NCI-H2081 (cell line): ENCODE measurements at regions not wholly inside any gene's neighbourhood (a gene's known extent, or its start where the extent isn't known, plus 50 kb on each side); places are given as distances from the start of the nearest gene placed in this dataset.
A peak's percentile ranks its signal among the peaks of the same experiment; 100 is the strongest.

Experiments
- DNase-seq, 2 experiments: peaks; one replicate each; lab custom pipeline; 2025; lab: John Stamatoyannopoulos, UW

- no peak for DNase-seq
Measured at GRCh38 chr11:91866642-91867041, 358.0 kb upstream of the FAT3 start.

- no peak for DNase-seq
Measured at GRCh38 chr11:91860661-91861060, 364.0 kb upstream of the FAT3 start.

GRCh38 chr11:91859666-91860065 is 365.0 kb upstream of the FAT3 start:
- no peak for DNase-seq

- DNase-seq, result no peak
Measured at GRCh38 chr11:91857179-91857578, 367.4 kb upstream of the FAT3 start.

GRCh38 chr11:91854780-91855179 is 369.8 kb upstream of the FAT3 start:
- DNase-seq, result no peak

GRCh38 chr11:91854171-91854570 is 370.4 kb upstream of the FAT3 start:
- DNase-seq, result no peak

GRCh38 chr11:91851908-91852307 is 372.7 kb upstream of the FAT3 start:
- no peak for DNase-seq

GRCh38 chr11:91850533-91851275 is 373.9 kb upstream of the FAT3 start:
- DNase-seq, result no peak

- DNase-seq, result no peak
Measured at GRCh38 chr11:91850021-91850420, 374.6 kb upstream of the FAT3 start.

- no peak for DNase-seq
Measured at GRCh38 chr11:91846649-91847048, 378.0 kb upstream of the FAT3 start.

GRCh38 chr11:91846002-91846401 is 378.6 kb upstream of the FAT3 start:
- DNase-seq, result peak in 1 of 2 experiments; percentile 19

- DNase-seq, result no peak
Measured at GRCh38 chr11:91840640-91841240, 383.9 kb upstream of the FAT3 start.

- DNase-seq, result no peak
Measured at GRCh38 chr11:91837411-91838330, 386.9 kb upstream of the FAT3 start.

- DNase-seq, result no peak
Measured at GRCh38 chr11:91835051-91835560, 389.5 kb upstream of the FAT3 start.

GRCh38 chr11:91828901-91829300 is 395.7 kb upstream of the FAT3 start:
- no peak for DNase-seq

GRCh38 chr11:91825777-91826176 is 398.8 kb upstream of the FAT3 start:
- no peak for DNase-seq

GRCh38 chr11:91823252-91823830 is 401.3 kb upstream of the FAT3 start:
- DNase-seq, result no peak

GRCh38 chr11:91822805-91823204 is 401.8 kb upstream of the FAT3 start:
- no peak for DNase-seq

GRCh38 chr11:91820709-91821108 is 403.9 kb upstream of the FAT3 start:
- no peak for DNase-seq

- DNase-seq, result no peak
Measured at GRCh38 chr11:91819777-91820176, 404.8 kb upstream of the FAT3 start.

GRCh38 chr11:91819195-91819594 is 405.4 kb upstream of the FAT3 start:
- no peak for DNase-seq

GRCh38 chr11:91817996-91818395 is 406.6 kb upstream of the FAT3 start:
- no peak for DNase-seq
